ENCODE measurements at regions not wholly inside any gene's neighbourhood (a gene's known extent, or its start where the extent isn't known, plus 50 kb on each side); places are given as distances from the start of the nearest gene placed in this dataset.

DNA sequence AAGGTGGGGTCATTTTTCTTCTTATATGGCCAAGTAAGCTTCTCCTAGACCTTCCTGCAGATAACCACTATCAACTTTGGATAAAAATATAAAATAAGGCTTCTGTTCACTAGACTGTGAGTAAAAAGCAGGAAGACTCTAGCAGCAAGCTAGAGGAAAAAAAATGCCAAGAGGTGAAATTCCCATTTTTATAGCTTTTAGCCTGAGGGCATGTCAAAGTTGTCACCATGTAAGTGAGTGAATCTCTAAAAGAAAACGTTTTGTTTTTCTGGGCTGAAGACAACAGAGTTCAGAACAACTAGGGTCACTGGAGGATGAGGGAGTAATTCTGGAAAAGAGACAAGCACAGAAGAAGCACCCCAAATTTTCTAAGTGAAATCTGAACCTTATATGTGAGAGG lies 143.9 kb upstream of the DIO3 start:
- no peaks in the 10 kb centered on the region for H4K20me1 ChIP-seq (ENCODE audit: insufficient read depth, low read length)
- dilution Hi-C loops (cut with HindIII; ENCODE audit: low sequenced_read_pairs, unreplicated experiment) = no loop called here
- no peak overlapping the region for H2BK120ac ChIP-seq (ENCODE audit: low read depth, low read length)
- no peak overlapping the region for H4K8ac ChIP-seq (ENCODE audit: low read depth in 2 of 2, low read length in 2 of 2)
- H3K9ac ChIP-seq (ENCODE audit: low read depth, low read length) = no peak overlapping the region
- no peaks in the 10 kb centered on the region for H3K36me3 ChIP-seq (ENCODE audit: control insufficient read depth, insufficient read depth, low read length)
- no peaks in the 10 kb centered on the region for H3K9me1 ChIP-seq (ENCODE audit: insufficient read depth, low read length)
- no peak overlapping the region for H2BK20ac ChIP-seq (ENCODE audit: low read depth, low read length)
- no peak overlapping the region for H4K5ac ChIP-seq (ENCODE audit: low read depth, low read length)
- in situ Hi-C loops (cut with MboI; ENCODE audit: low sequenced_read_pairs) = no loop called here
- no peak overlapping the region for H3K27ac ChIP-seq (ENCODE audit: insufficient read depth, low read length)
- no peak overlapping the region for H3K14ac ChIP-seq (replicated peaks; ENCODE audit: low read depth, low read length)
- BruUV-seq (replicated peaks) = no TSS peak
- peaks cover 3% of the 10 kb centered on the region; the same call in 1 of the 2 replicates for H3K27me3 ChIP-seq (ENCODE audit: control insufficient read depth, insufficient read depth, low read length)
- no peak for DNase-seq
- H3K9me3 ChIP-seq (ENCODE audit: control insufficient read depth, insufficient read depth, low read length) = peaks cover 2% of the 10 kb centered on the region; the same call in 1 of the 2 replicates
- H3K18ac ChIP-seq (ENCODE audit: low read depth, low read length) = no peak overlapping the region
- no peak overlapping the region for H2BK15ac ChIP-seq (ENCODE audit: low read depth, low read length)
- H2BK5ac ChIP-seq (ENCODE audit: low read depth, low read length, poor library complexity, severe bottlenecking) = no peak overlapping the region
- H2AK5ac ChIP-seq (ENCODE audit: low read depth, low read length) = no peak overlapping the region
- no peak overlapping the region for H3K4me3 ChIP-seq (ENCODE audit: insufficient read depth, low read depth, low read length)
- no peak overlapping the region for H3K56ac ChIP-seq (ENCODE audit: extremely low read depth, insufficient read depth, low read length)
- H3K23ac ChIP-seq (ENCODE audit: low read depth, low read length) = no peak overlapping the region
- H3K4me1 ChIP-seq (ENCODE audit: control insufficient read depth, insufficient read depth, low read length) = no peaks in the 10 kb centered on the region; the same call in 1 of the 2 replicates
- no peak overlapping the region for H4K91ac ChIP-seq (ENCODE audit: insufficient read depth, low read depth, low read length)
- H3K4me2 ChIP-seq (ENCODE audit: low read depth, low read length) = no peak overlapping the region
- intact Hi-C loops (cut with micrococcal nuclease) = no loop called here
- POLR2A ChIA-PET (ENCODE audit: unreplicated experiment) = no interaction called here
- no CpG with 5 or more reads among the region's 1 CpG for WGBS, 2 experiments (ENCODE audit: extremely low coverage in 2 of 2, insufficient read length in 1 of 2)
- H2AK9ac ChIP-seq (replicated peaks; ENCODE audit: low read depth, low read length, poor library complexity) = no peak overlapping the region
- H2AFZ ChIP-seq (replicated peaks; ENCODE audit: low read length, poor library complexity) = no peak overlapping the region
- no peaks in the 10 kb centered on the region for H3K79me1 ChIP-seq (ENCODE audit: low read depth in 1 of 2, low read length in 2 of 2)
- no peak overlapping the region for H3K4ac ChIP-seq (ENCODE audit: low read depth, low read length)
- no peak for ATAC-seq (ENCODE audit: low read depth)
- TF ChIP-seq MAZ (IDR thresholded peaks at IDR 0.05; ENCODE audit: borderline replicate concordance, low read depth, low read length) = no peak
- no peak for TF ChIP-seq BHLHE40 (IDR thresholded peaks at IDR 0.05; ENCODE audit: low read depth, low read length)
- TF ChIP-seq, protein P1, sequence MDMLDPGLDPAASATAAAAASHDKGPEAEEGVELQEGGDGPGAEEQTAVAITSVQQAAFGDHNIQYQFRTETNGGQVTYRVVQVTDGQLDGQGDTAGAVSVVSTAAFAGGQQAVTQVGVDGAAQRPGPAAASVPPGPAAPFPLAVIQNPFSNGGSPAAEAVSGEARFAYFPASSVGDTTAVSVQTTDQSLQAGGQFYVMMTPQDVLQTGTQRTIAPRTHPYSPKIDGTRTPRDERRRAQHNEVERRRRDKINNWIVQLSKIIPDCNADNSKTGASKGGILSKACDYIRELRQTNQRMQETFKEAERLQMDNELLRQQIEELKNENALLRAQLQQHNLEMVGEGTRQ (IDR thresholded peaks at IDR 0.05; ENCODE audit: low read depth, low read length) = no peak
- TF ChIP-seq SMC3 (IDR thresholded peaks at IDR 0.05; ENCODE audit: low read depth, low read length) = no peak
- TF ChIP-seq RFX5 (IDR thresholded peaks at IDR 0.05; ENCODE audit: low read depth, low read length) = no peak
- TF ChIP-seq POLR2A (IDR thresholded peaks at IDR 0.05; ENCODE audit: low read depth, low read length) = no peak
- TF ChIP-seq, protein P2, sequence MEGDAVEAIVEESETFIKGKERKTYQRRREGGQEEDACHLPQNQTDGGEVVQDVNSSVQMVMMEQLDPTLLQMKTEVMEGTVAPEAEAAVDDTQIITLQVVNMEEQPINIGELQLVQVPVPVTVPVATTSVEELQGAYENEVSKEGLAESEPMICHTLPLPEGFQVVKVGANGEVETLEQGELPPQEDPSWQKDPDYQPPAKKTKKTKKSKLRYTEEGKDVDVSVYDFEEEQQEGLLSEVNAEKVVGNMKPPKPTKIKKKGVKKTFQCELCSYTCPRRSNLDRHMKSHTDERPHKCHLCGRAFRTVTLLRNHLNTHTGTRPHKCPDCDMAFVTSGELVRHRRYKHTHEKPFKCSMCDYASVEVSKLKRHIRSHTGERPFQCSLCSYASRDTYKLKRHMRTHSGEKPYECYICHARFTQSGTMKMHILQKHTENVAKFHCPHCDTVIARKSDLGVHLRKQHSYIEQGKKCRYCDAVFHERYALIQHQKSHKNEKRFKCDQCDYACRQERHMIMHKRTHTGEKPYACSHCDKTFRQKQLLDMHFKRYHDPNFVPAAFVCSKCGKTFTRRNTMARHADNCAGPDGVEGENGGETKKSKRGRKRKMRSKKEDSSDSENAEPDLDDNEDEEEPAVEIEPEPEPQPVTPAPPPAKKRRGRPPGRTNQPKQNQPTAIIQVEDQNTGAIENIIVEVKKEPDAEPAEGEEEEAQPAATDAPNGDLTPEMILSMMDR (conservative IDR thresholded peaks at IDR 0.05; ENCODE audit: low read depth, low read length) = no peak
- CTCF ChIA-PET = no interaction called here
